GM23338 (cell line): ENCODE measurements at regions not wholly inside any gene's neighbourhood (a gene's known extent, or its start where the extent isn't known, plus 50 kb on each side); places are given as distances from the start of the nearest gene placed in this dataset.

ENCODE experiments used
- ATAC-seq: fragments of 200-7000 bp; cut with Tn5 transposase; 3 replicates; pipeline ENCODE4 v1.9.1; 2020
- DNase-seq: peaks from one replicate; pipeline ENCODE4 v3.0.0-alpha.2; 2015; ENCODE audit warnings: low spot score
- H2AFZ ChIP-seq: fragments of 200-600 bp; sonication (generic); 2 replicates; pipeline ENCODE4 v1.8.0; 2016; ENCODE audit warnings: antibody characterized with exemption, mild to moderate bottlenecking, moderate library complexity
- H3F3A ChIP-seq: fragments of 200-600 bp; sonication (generic); replicated peaks from 2 replicates; pipeline ENCODE4 v1.8.0; 2017; ENCODE audit warnings: antibody characterized with exemption, mixed run types, low read depth
- H3K27ac ChIP-seq: fragments of 200-600 bp; sonication (generic); 2 replicates; pipeline ENCODE4 v1.6.1; 2016; ENCODE audit warnings: low read depth
- H3K27me3 ChIP-seq: fragments of 200-600 bp; sonication (generic); 2 replicates; pipeline ENCODE4 v1.8.0; 2016; ENCODE audit warnings: mild to moderate bottlenecking, mixed run types, moderate library complexity; ENCODE audit not compliant: insufficient read depth
- H3K36me3 ChIP-seq: fragments of 200-600 bp; sonication (generic); 2 replicates; pipeline ENCODE4 v1.8.0; 2016; ENCODE audit warnings: mild to moderate bottlenecking; ENCODE audit not compliant: insufficient read depth
- H3K4me1 ChIP-seq: fragments of 200-600 bp; sonication (generic); 2 replicates; pipeline ENCODE4 v1.8.0; 2016; ENCODE audit warnings: mild to moderate bottlenecking, moderate library complexity; ENCODE audit not compliant: insufficient read depth
- H3K4me2 ChIP-seq: fragments of 200-600 bp; sonication (generic); 2 replicates; pipeline ENCODE4 v1.7.1; 2017; ENCODE audit warnings: mixed run types
- H3K4me3 ChIP-seq: fragments of 200-600 bp; sonication (generic); 2 replicates; pipeline ENCODE4 v1.6.1; 2016; ENCODE audit warnings: mixed run types
- H3K79me2 ChIP-seq: fragments of 200-600 bp; sonication (generic); replicated peaks from 2 replicates; pipeline ENCODE4 v1.8.0; 2017; ENCODE audit warnings: mild to moderate bottlenecking; ENCODE audit not compliant: insufficient read depth
- H3K9me2 ChIP-seq: fragments of 200-600 bp; sonication (generic); 2 replicates; pipeline ENCODE4 v1.8.0; 2017; ENCODE audit not compliant: insufficient read depth
- H4K20me1 ChIP-seq: fragments of 200-600 bp; sonication (generic); replicated peaks from 2 replicates; pipeline ENCODE4 v1.8.0; 2017; ENCODE audit warnings: mild to moderate bottlenecking; ENCODE audit not compliant: insufficient read depth
- H3K27ac Mint-ChIP-seq: 2 replicates; pipeline ENCODE4 v1.8.0; 2020; ENCODE audit warnings: inconsistent platforms, mild to moderate bottlenecking, moderate library complexity, mixed read lengths
- H3K27me3 Mint-ChIP-seq: 3 replicates; pipeline ENCODE4 v1.8.0; 2022; ENCODE audit warnings: low read depth, mild to moderate bottlenecking, moderate library complexity, mixed read lengths, inconsistent platforms; ENCODE audit not compliant: insufficient read depth, poor library complexity
- H3K36me3 Mint-ChIP-seq: 3 replicates; pipeline ENCODE4 v1.8.0; 2021; ENCODE audit warnings: low read depth, mild to moderate bottlenecking, inconsistent platforms, moderate library complexity, mixed read lengths
- H3K4me1 Mint-ChIP-seq: 3 replicates; pipeline ENCODE4 v1.8.0; 2020; ENCODE audit warnings: mild to moderate bottlenecking, inconsistent platforms, mixed read lengths
- H3K4me3 Mint-ChIP-seq: 3 replicates; pipeline ENCODE4 v1.8.0; 2021; ENCODE audit warnings: moderate library complexity, mild to moderate bottlenecking, inconsistent platforms, mixed read lengths
- H3K9me3 Mint-ChIP-seq: 3 replicates; pipeline ENCODE4 v1.8.0; 2020; ENCODE audit warnings: moderate library complexity, mild to moderate bottlenecking, inconsistent platforms, mixed read lengths
- CREB1 ChIP-seq: fragments of 250-450 bp; sonication (Bioruptor Pico); IDR thresholded peaks from 2 replicates; pipeline ENCODE4 v1.5.0; 2020; ENCODE audit warnings: low read depth, mild to moderate bottlenecking, moderate library complexity
- EZH2 ChIP-seq: fragments of 200-600 bp; sonication (generic); IDR thresholded peaks from one replicate; pipeline ENCODE4 v1.8.0; 2017; ENCODE audit warnings: antibody characterized with exemption, mild to moderate bottlenecking, low read depth; ENCODE audit not compliant: unreplicated experiment
- JUNB ChIP-seq: IDR thresholded peaks from one replicate; pipeline ENCODE4 v1.6.1; 2016; ENCODE audit warnings: antibody characterized with exemption; ENCODE audit not compliant: unreplicated experiment
- NANOG ChIP-seq: IDR thresholded peaks from 2 replicates; pipeline ENCODE4 v1.6.1; 2016; ENCODE audit warnings: antibody characterized with exemption, borderline replicate concordance
- POLR2AphosphoS5 ChIP-seq: IDR thresholded peaks from 2 replicates; pipeline ENCODE4 v1.6.1; 2016; ENCODE audit warnings: antibody characterized with exemption, low read depth
- STAT1 ChIP-seq: IDR thresholded peaks from one replicate; pipeline ENCODE4 v1.6.1; 2016; ENCODE audit warnings: antibody characterized with exemption; ENCODE audit not compliant: unreplicated experiment
- ZNF114 ChIP-seq: fragments of 250-450 bp; sonication (Bioruptor Pico); IDR thresholded peaks from 2 replicates; pipeline ENCODE4 v1.5.0; 2020; ENCODE audit warnings: mild to moderate bottlenecking, moderate library complexity
- ZNF462 ChIP-seq: fragments of 250-450 bp; sonication (Bioruptor Pico); IDR thresholded peaks from 2 replicates; pipeline ENCODE4 v1.5.0; 2020; ENCODE audit warnings: mild to moderate bottlenecking, moderate library complexity
- TF ChIP-seq, protein P1 (sequence below), 2 experiments: fragments of 200-600 bp in 1 of 2; sonication (generic) in 1 of 2; conservative IDR thresholded peaks; 2 replicates each; pipeline versions ENCODE4 v1.5.1 to v1.6.1; 2016 to 2017; ENCODE audit warnings: antibody characterized with exemption in 2 of 2, low read depth in 2 of 2, mild to moderate bottlenecking in 2 of 2, moderate library complexity in 1 of 2
- TF ChIP-seq, protein P2 (sequence below): IDR thresholded peaks from 2 replicates; pipeline ENCODE4 v1.6.1; 2016; ENCODE audit warnings: antibody characterized with exemption

GRCh38 chr2:7999683-8000476, 682.0 kb upstream of the ID2 start:
- Mint-ChIP-seq H3K9me3 (no peaks in the 10 kb centered on the region), H3K27me3 (peaks cover 2% of the 10 kb centered on the region), H3K36me3 (no peaks in the 10 kb centered on the region), H3K4me3 (no peak overlapping the region), H3K4me1 (peaks cover 11% of the 10 kb centered on the region), H3K27ac (no peak overlapping the region)
- peak; percentile 2 for DNase-seq
- Histone ChIP-seq H3K27me3 (no peaks in the 10 kb centered on the region), H2AFZ (peak overlapping the region; percentile 87; the same call in 1 of the 2 replicates), H3K4me2 (no peak overlapping the region), H3K9me2 (peaks cover 12% of the 10 kb centered on the region), H3K36me3 (no peaks in the 10 kb centered on the region), H3F3A (no peaks in the 10 kb centered on the region), H3K79me2 (no peaks in the 10 kb centered on the region), H4K20me1 (no peaks in the 10 kb centered on the region), H3K4me3 (no peak overlapping the region), H3K27ac (no peak overlapping the region), H3K4me1 (peaks cover 3% of the 10 kb centered on the region; the same call in 1 of the 2 replicates)
- ATAC-seq = no peak
- TF ChIP-seq ZNF462 (CRISPR knock-in tag) (no peak), ZNF114 (CRISPR knock-in tag) (no peak), EZH2 (no peak), STAT1 (no peak), JUNB (no peak), POLR2AphosphoS5 (no peak), NANOG (no peak), CREB1 (CRISPR knock-in tag) (no peak)
- TF ChIP-seq, protein P1, sequence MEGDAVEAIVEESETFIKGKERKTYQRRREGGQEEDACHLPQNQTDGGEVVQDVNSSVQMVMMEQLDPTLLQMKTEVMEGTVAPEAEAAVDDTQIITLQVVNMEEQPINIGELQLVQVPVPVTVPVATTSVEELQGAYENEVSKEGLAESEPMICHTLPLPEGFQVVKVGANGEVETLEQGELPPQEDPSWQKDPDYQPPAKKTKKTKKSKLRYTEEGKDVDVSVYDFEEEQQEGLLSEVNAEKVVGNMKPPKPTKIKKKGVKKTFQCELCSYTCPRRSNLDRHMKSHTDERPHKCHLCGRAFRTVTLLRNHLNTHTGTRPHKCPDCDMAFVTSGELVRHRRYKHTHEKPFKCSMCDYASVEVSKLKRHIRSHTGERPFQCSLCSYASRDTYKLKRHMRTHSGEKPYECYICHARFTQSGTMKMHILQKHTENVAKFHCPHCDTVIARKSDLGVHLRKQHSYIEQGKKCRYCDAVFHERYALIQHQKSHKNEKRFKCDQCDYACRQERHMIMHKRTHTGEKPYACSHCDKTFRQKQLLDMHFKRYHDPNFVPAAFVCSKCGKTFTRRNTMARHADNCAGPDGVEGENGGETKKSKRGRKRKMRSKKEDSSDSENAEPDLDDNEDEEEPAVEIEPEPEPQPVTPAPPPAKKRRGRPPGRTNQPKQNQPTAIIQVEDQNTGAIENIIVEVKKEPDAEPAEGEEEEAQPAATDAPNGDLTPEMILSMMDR (conservative IDR thresholded peaks at IDR 0.05; ENCODE audit: low read depth in 2 of 2) = no peak
- TF ChIP-seq, protein P2, sequence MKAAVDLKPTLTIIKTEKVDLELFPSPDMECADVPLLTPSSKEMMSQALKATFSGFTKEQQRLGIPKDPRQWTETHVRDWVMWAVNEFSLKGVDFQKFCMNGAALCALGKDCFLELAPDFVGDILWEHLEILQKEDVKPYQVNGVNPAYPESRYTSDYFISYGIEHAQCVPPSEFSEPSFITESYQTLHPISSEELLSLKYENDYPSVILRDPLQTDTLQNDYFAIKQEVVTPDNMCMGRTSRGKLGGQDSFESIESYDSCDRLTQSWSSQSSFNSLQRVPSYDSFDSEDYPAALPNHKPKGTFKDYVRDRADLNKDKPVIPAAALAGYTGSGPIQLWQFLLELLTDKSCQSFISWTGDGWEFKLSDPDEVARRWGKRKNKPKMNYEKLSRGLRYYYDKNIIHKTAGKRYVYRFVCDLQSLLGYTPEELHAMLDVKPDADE = no peak
